ENCODE measurements at regions not wholly inside any gene's neighbourhood (a gene's known extent, or its start where the extent isn't known, plus 50 kb on each side); places are given as distances from the start of the nearest gene placed in this dataset.

GRCh38 chr15:36527235-36528162, 51.9 kb upstream of the CDIN1 start:
- Mint-ChIP-seq H3K27me3 (peaks cover 25% of the 10 kb centered on the region), H3K27ac (no peak overlapping the region), H3K4me3 (no peak overlapping the region), H3K4me1 (ENCODE audit: low read depth) (no peaks in the 10 kb centered on the region), H3K9me3 (no peaks in the 10 kb centered on the region), H3K36me3 (ENCODE audit: low read depth) (no peaks in the 10 kb centered on the region)
- DNase-seq, result no peak

DNA sequence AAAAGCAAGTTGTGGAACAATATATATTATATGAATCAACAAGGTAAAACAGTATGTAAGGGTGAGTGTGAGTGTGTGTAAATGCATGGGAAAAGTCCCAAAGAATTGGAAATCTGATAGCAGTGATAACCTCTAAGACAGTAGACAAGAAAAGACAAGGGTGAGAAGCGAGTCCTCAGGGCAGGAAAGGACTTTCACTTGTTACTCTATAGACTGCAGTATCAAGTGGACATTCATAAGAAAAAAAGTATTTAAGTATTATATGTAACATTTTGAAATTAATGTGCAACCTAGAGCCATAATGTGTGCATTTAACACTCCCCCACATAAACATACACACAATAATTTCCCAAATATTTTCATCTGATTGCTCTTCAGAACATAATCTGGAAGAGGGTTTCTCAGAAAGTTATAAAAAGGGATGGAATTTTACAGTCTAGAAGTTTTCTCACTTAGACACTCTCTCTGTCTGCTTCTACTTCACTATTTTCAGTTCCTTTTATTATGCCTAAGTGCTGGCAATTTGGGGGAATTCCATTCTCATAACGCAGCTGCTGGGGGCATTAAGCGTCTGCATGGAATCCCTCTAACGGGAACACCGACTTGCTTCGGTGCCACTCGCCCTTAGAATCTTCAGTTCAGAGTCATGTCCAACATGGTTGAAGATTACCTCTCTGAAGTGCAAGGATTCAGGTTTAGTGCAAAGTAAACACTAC, 50.0 kb upstream of the CDIN1 start:
- Mint-ChIP-seq H3K4me3 (no peak overlapping the region), H3K4me1 (ENCODE audit: low read depth) (no peaks in the 10 kb centered on the region), H3K27ac (no peak overlapping the region), H3K36me3 (ENCODE audit: low read depth) (no peaks in the 10 kb centered on the region), H3K9me3 (no peaks in the 10 kb centered on the region), H3K27me3 (peaks cover 24% of the 10 kb centered on the region)
- DNase-seq, result no peak

Measured in activated T-cell treated with anti-CD3 and anti-CD28 coated beads, Interleukin-2, amount 50 U/mL, for 24 hours (primary cell).